PC-3 (cell line): ENCODE measurements at regions not wholly inside any gene's neighbourhood (a gene's known extent, or its start where the extent isn't known, plus 50 kb on each side); places are given as distances from the start of the nearest gene placed in this dataset.

Source experiments
- ATAC-seq: fragments of 200-7000 bp; cut with Tn5 transposase; 2 replicates; pipeline ENCODE4 v1.9.1; 2020; ENCODE audit warnings: mild to moderate bottlenecking, moderate library complexity
- BruUV-seq: library from RNA; stranded (reverse); fragments of 400-500 nt; replicated peaks from 2 replicates; lab custom pipeline; 2021; lab: Mats Ljungman, UMichigan
- CTCF ChIA-PET: fragments of 300-600 bp; sonication (Branson Sonifier 250); formaldehyde crosslinking; loops from one replicate; lab custom pipeline; 2022; ENCODE audit warnings: antibody characterized with exemption; lab: Charles Lee
- POLR2A ChIA-PET: fragments of 300-600 bp; sonication (Branson Sonifier 250); formaldehyde crosslinking; loops from one replicate; lab custom pipeline; 2022; ENCODE audit warnings: antibody characterized with exemption; ENCODE audit not compliant: unreplicated experiment; lab: Charles Lee
- DNase-seq: peaks from one replicate; pipeline ENCODE4 v3.0.0-alpha.2; 2015
- H2AFZ ChIP-seq: fragments of 300-600 bp; sonication (generic); 2 replicates; pipeline ENCODE4 v1.6.0; 2016; ENCODE audit warnings: antibody characterized with exemption, low read length
- H3F3A ChIP-seq: fragments of 300-600 bp; sonication (generic); one replicate; pipeline ENCODE4 v1.6.0; 2017; ENCODE audit warnings: antibody characterized with exemption, low read length, control low read depth, mild to moderate bottlenecking; ENCODE audit not compliant: unreplicated experiment
- H3K27ac ChIP-seq: fragments of 300-600 bp; sonication (generic); 2 replicates; pipeline ENCODE4 v1.5.1; 2016; ENCODE audit warnings: mild to moderate bottlenecking, low read length
- H3K27me3 ChIP-seq: fragments of 300-600 bp; sonication (generic); 2 replicates; pipeline ENCODE4 v1.6.1; 2016; ENCODE audit warnings: low read length, mixed read lengths
- H3K36me3 ChIP-seq: fragments of 300-600 bp; sonication (generic); 2 replicates; pipeline ENCODE4 v1.6.1; 2016; ENCODE audit warnings: low read depth, mixed run types, low read length, mixed read lengths
- H3K4me1 ChIP-seq: fragments of 300-600 bp; sonication (generic); 2 replicates; pipeline ENCODE4 v1.5.1; 2016; ENCODE audit warnings: low read length; ENCODE audit not compliant: insufficient read depth
- H3K4me2 ChIP-seq: fragments of 300-600 bp; sonication (generic); 2 replicates; pipeline ENCODE4 v1.6.0; 2016; ENCODE audit warnings: low read length
- H3K4me3 ChIP-seq: fragments of 300-600 bp; sonication (generic); 2 replicates; pipeline ENCODE4 v1.5.1; 2016; ENCODE audit warnings: mild to moderate bottlenecking, low read length, mixed read lengths
- H3K79me2 ChIP-seq: fragments of 300-600 bp; sonication (generic); 2 replicates; pipeline ENCODE4 v1.6.1; 2017; ENCODE audit warnings: low read length, mixed read lengths
- H3K9ac ChIP-seq: fragments of 300-600 bp; sonication (generic); 2 replicates; pipeline ENCODE4 v1.6.0; 2016; ENCODE audit warnings: mild to moderate bottlenecking, low read length
- H3K9me2 ChIP-seq: fragments of 300-600 bp; sonication (generic); replicated peaks from 2 replicates; pipeline ENCODE4 v1.6.1; 2016; ENCODE audit warnings: mixed run types, low read length, mixed read lengths
- H3K9me3 ChIP-seq: fragments of 300-600 bp; sonication (generic); 2 replicates; pipeline ENCODE4 v1.6.1; 2016; ENCODE audit warnings: low read length, mixed read lengths
- H4K20me1 ChIP-seq: fragments of 300-600 bp; sonication (generic); 2 replicates; pipeline ENCODE4 v1.6.1; 2016; ENCODE audit warnings: low read length, mixed read lengths
- CTCF ChIP-seq: fragments of 300-600 bp; sonication (generic); conservative IDR thresholded peaks from 2 replicates; pipeline ENCODE4 v1.5.1; 2017; ENCODE audit warnings: antibody characterized with exemption, low read depth, mild to moderate bottlenecking, low read length
- EZH2 ChIP-seq: fragments of 300-600 bp; sonication (generic); IDR thresholded peaks from one replicate; pipeline ENCODE4 v1.6.1; 2017; ENCODE audit warnings: antibody characterized with exemption, mild to moderate bottlenecking, low read length; ENCODE audit not compliant: unreplicated experiment
- EZH2phosphoT487 ChIP-seq: fragments of 300-600 bp; sonication (generic); IDR thresholded peaks from 2 replicates; pipeline ENCODE4 v1.6.1; 2018; ENCODE audit warnings: mild to moderate bottlenecking, antibody characterized with exemption, low read length, borderline replicate concordance
- intact Hi-C: fragments of 100-400 bp; cut with micrococcal nuclease; formaldehyde crosslinking; loops from 2 replicates; pipeline ENCODE4 v1.9.0; 2023

GRCh38 chr5:38013107-38013506 is 173.3 kb upstream of the GDNF start:
- TF ChIP-seq CTCF (no peak), EZH2phosphoT487 (no peak), EZH2 (no peak)
- Histone ChIP-seq H3K27me3 (peaks cover 99% of the 10 kb centered on the region), H3K36me3 (no peaks in the 10 kb centered on the region), H3K4me2 (no peak overlapping the region), H3K9ac (no peak overlapping the region), H3K4me1 (no peaks in the 10 kb centered on the region), H3K9me2 (no peaks in the 10 kb centered on the region), H3K9me3 (no peaks in the 10 kb centered on the region), H3K27ac (no peak overlapping the region), H3F3A (no peaks in the 10 kb centered on the region), H4K20me1 (no peaks in the 10 kb centered on the region), H3K79me2 (no peaks in the 10 kb centered on the region), H2AFZ (no peak overlapping the region), H3K4me3 (no peak overlapping the region)
- intact Hi-C loops: no loop called here
- ChIA-PET CTCF (no interaction called here), POLR2A (no interaction called here)
- ATAC-seq (no peak), DNase-seq (no peak)
- BruUV-seq: no TSS peak

- no peaks in the 10 kb centered on the region for H3K79me2 ChIP-seq
- BruUV-seq: no TSS peak
- no peak overlapping the region for H3K9ac ChIP-seq
- intact Hi-C loops: no loop called here
- H3K36me3 ChIP-seq: no peaks in the 10 kb centered on the region
- CTCF ChIA-PET: no interaction called here
- peaks cover 94% of the 10 kb centered on the region for H3K27me3 ChIP-seq
- H4K20me1 ChIP-seq: no peaks in the 10 kb centered on the region
- no peak for DNase-seq
- no peak overlapping the region for H3K4me2 ChIP-seq
- H3K4me3 ChIP-seq: no peak overlapping the region
- H3K9me2 ChIP-seq: no peaks in the 10 kb centered on the region
- no peaks in the 10 kb centered on the region for H3K4me1 ChIP-seq
- no peak for TF ChIP-seq CTCF
- TF ChIP-seq EZH2phosphoT487: no peak
- TF ChIP-seq EZH2: no peak
- ATAC-seq: no peak
- POLR2A ChIA-PET: no interaction called here
- H3K27ac ChIP-seq: no peak overlapping the region
- no peaks in the 10 kb centered on the region for H3K9me3 ChIP-seq
- no peaks in the 10 kb centered on the region for H3F3A ChIP-seq
- H2AFZ ChIP-seq: no peak overlapping the region
Observed at GRCh38 chr5:38011668-38012188, 171.9 kb upstream of the GDNF start.

GRCh38 chr5:38009749-38010358 is 170.0 kb upstream of the GDNF start:
- CTCF ChIA-PET: no interaction called here
- Histone ChIP-seq H3K27ac (no peak overlapping the region), H3K79me2 (no peaks in the 10 kb centered on the region)

More at GRCh38 chr5:38009749-38010358, 170.0 kb upstream of the GDNF start:
- no peak for ATAC-seq
- H3K4me1 ChIP-seq: no peaks in the 10 kb centered on the region
- H3K36me3 ChIP-seq: no peaks in the 10 kb centered on the region
- POLR2A ChIA-PET: no interaction called here
- H3K27me3 ChIP-seq: peaks cover 87% of the 10 kb centered on the region
- no peak overlapping the region for H3K4me3 ChIP-seq
- no peaks in the 10 kb centered on the region for H3K9me3 ChIP-seq
- no peak overlapping the region for H3K9ac ChIP-seq
- BruUV-seq: no TSS peak
- H4K20me1 ChIP-seq: no peaks in the 10 kb centered on the region
- H2AFZ ChIP-seq: no peak overlapping the region
- H3K4me2 ChIP-seq: no peak overlapping the region
- no peak for DNase-seq
- intact Hi-C loops: no loop called here
- no peak for TF ChIP-seq EZH2phosphoT487
- TF ChIP-seq CTCF: no peak
- no peak for TF ChIP-seq EZH2
- H3K9me2 ChIP-seq: no peaks in the 10 kb centered on the region
- H3F3A ChIP-seq: no peaks in the 10 kb centered on the region
